GM19455 (cell line): ENCODE measurements at regions not wholly inside any gene's neighbourhood (a gene's known extent, or its start where the extent isn't known, plus 50 kb on each side); places are given as distances from the start of the nearest gene placed in this dataset.
A peak's percentile ranks its signal among the peaks of the same experiment; 100 is the strongest.
"Not testable (repeated sequence)": the region's sequence is repeated elsewhere in the genome, so short reads cannot be mapped to it uniquely, and the experiment has no call there.

Experiments used
- ATAC-seq: cut with Tn5 transposase; IDR thresholded peaks from one replicate; pipeline ENCODE4 v1.9.1; 2021; ENCODE audit not compliant: unreplicated experiment

GRCh38 chr4:81375745-81376144 lies 96.0 kb downstream of the RASGEF1B start:
- no peak for ATAC-seq

- ATAC-seq = no peak
These were observed 101.8 kb downstream of the RASGEF1B start for GRCh38 chr4:81369886-81370285.

GRCh38 chr4:81366779-81367178 lies 104.9 kb downstream of the RASGEF1B start:
- no peak for ATAC-seq

- no peak for ATAC-seq
These were observed 111.0 kb downstream of the RASGEF1B start for GRCh38 chr4:81360737-81361136.

GRCh38 chr4:81359207-81359606 lies 112.5 kb downstream of the RASGEF1B start:
- no peak for ATAC-seq

- no peak for ATAC-seq
These were observed 113.6 kb downstream of the RASGEF1B start for GRCh38 chr4:81358154-81358553.

GRCh38 chr4:81356621-81357020 lies 115.1 kb downstream of the RASGEF1B start:
- ATAC-seq = no peak

- ATAC-seq = no peak
These were observed 116.6 kb downstream of the RASGEF1B start for GRCh38 chr4:81355136-81355535.

GRCh38 chr4:81353861-81354260 lies 117.8 kb downstream of the RASGEF1B start:
- ATAC-seq = no peak

- no peak for ATAC-seq
These were observed 119.3 kb downstream of the RASGEF1B start for GRCh38 chr4:81352446-81352835.

- ATAC-seq = peak; percentile 91
These were observed 119.9 kb downstream of the RASGEF1B start for GRCh38 chr4:81351654-81352445.

- ATAC-seq = no peak
These were observed 121.7 kb downstream of the RASGEF1B start for GRCh38 chr4:81350040-81350439.

GRCh38 chr4:81348778-81349094 lies 123.0 kb downstream of the RASGEF1B start:
- no peak for ATAC-seq

GRCh38 chr4:81348086-81348777 lies 123.5 kb downstream of the RASGEF1B start:
- ATAC-seq = no peak

GRCh38 chr4:81346719-81347118 lies 125.0 kb downstream of the RASGEF1B start:
- no peak for ATAC-seq

GRCh38 chr4:81343536-81343935 lies 128.2 kb downstream of the RASGEF1B start:
- no peak for ATAC-seq

GRCh38 chr4:81343046-81343445 lies 128.0 kb upstream of the PRKG2 start:
- ATAC-seq = no peak

- no peak for ATAC-seq
These were observed 122.2 kb upstream of the PRKG2 start for GRCh38 chr4:81337211-81337610.

- ATAC-seq = no peak
These were observed 120.3 kb upstream of the PRKG2 start for GRCh38 chr4:81335122-81335912.

GRCh38 chr4:81330018-81330417 lies 115.0 kb upstream of the PRKG2 start:
- no peak for ATAC-seq

GRCh38 chr4:81326581-81326980 lies 111.6 kb upstream of the PRKG2 start:
- ATAC-seq = no peak

- not testable (repeated sequence) for ATAC-seq
These were observed 109.6 kb upstream of the PRKG2 start for GRCh38 chr4:81324594-81324993.
